Nephron (organoid): ENCODE measurements at regions not wholly inside any gene's neighbourhood (a gene's known extent, or its start where the extent isn't known, plus 50 kb on each side); places are given as distances from the start of the nearest gene placed in this dataset.

ENCODE experiments used
- H3K27ac Mint-ChIP-seq, 3 experiments: 2 replicates each; pipeline ENCODE4 v1.8.0; 2020; ENCODE audit warnings: mixed read lengths in 3 of 3, mild to moderate bottlenecking in 2 of 3, moderate library complexity in 1 of 3
- H3K27me3 Mint-ChIP-seq: 2 replicates; pipeline ENCODE4 v1.8.0; 2021; ENCODE audit warnings: low read depth, mild to moderate bottlenecking, moderate library complexity, mixed read lengths
- H3K36me3 Mint-ChIP-seq: 2 replicates; pipeline ENCODE4 v1.8.0; 2020; ENCODE audit warnings: low read depth, mixed read lengths
- H3K4me1 Mint-ChIP-seq: 2 replicates; pipeline ENCODE4 v1.8.0; 2020; ENCODE audit warnings: mixed read lengths
- H3K4me3 Mint-ChIP-seq, 3 experiments: 2 replicates each; pipeline ENCODE4 v1.8.0; 2020; ENCODE audit warnings: mild to moderate bottlenecking in 3 of 3, mixed read lengths in 3 of 3, moderate library complexity in 2 of 3
- H3K9me3 Mint-ChIP-seq: 2 replicates; pipeline ENCODE4 v1.8.0; 2020; ENCODE audit warnings: mixed read lengths
- CTCF ChIP-seq, 3 experiments: fragments of 200-600 bp; sonication (generic); IDR thresholded peaks; one replicate each; pipeline ENCODE4 v1.5.0; 2021; ENCODE audit warnings: antibody characterized with exemption in 3 of 3; ENCODE audit not compliant: unreplicated experiment in 3 of 3

DNA sequence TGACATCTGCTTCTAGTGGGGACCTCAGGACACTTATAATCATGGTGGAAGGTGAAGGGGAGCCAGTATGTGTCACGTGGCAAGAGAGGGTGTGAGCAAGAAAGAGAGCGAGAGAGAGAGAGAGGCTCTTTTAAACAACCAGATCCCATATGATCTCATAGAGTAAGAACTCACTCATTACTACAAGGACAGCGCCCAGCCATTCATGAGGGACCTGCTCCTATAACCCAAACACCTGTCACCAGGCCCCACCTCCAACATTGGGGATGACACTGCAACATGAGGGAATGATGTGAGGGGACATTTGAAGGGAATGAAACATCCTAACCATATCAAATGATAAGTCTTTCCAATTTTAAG is 427.5 kb downstream of the EFNA5 start:
- Mint-ChIP-seq H3K36me3 (no peaks in the 10 kb centered on the region), H3K9me3 (no peaks in the 10 kb centered on the region), H3K4me1 (no peaks in the 10 kb centered on the region), H3K27me3 (peaks cover 4% of the 10 kb centered on the region), H3K27ac (no peak overlapping the region), H3K4me3 (no peak overlapping the region)
- no peak for TF ChIP-seq CTCF (IDR thresholded peaks at IDR 0.05; ENCODE audit: unreplicated experiment in 3 of 3)

- Mint-ChIP-seq H3K4me3 (no peak overlapping the region), H3K36me3 (no peaks in the 10 kb centered on the region), H3K9me3 (no peaks in the 10 kb centered on the region), H3K27ac (no peak overlapping the region), H3K4me1 (no peaks in the 10 kb centered on the region), H3K27me3 (peaks cover 4% of the 10 kb centered on the region)
- no peak for TF ChIP-seq CTCF (IDR thresholded peaks at IDR 0.05; ENCODE audit: unreplicated experiment in 3 of 3)
Measured at GRCh38 chr5:107242411-107243219, 428.1 kb downstream of the EFNA5 start.

DNA sequence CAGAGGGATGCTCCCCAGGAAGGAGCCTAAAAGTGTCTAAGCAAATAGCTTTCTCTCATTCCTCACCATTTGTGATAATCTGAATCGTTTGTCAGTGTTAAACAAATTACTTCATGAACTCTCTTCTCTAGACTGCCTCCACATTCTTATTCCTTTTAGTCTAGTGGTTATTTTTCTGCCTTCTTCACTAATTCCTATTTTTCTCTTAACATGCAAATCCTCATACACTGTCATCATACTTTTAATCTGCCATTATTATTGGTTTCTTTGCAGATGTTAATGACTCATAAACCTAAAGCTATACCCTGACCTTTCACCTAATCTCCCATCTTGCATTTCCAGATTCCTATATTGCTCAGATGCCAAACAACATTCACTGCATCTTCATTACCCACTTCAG is 428.9 kb downstream of the EFNA5 start:
- Mint-ChIP-seq H3K27me3 (peaks cover 4% of the 10 kb centered on the region), H3K9me3 (no peaks in the 10 kb centered on the region), H3K27ac (no peak overlapping the region), H3K4me3 (no peak overlapping the region), H3K36me3 (no peaks in the 10 kb centered on the region), H3K4me1 (no peaks in the 10 kb centered on the region)
- no peak for TF ChIP-seq CTCF (IDR thresholded peaks at IDR 0.05; ENCODE audit: unreplicated experiment in 3 of 3)

GRCh38 chr5:107235167-107235566 is 435.6 kb downstream of the EFNA5 start:
- H3K36me3 Mint-ChIP-seq: no peaks in the 10 kb centered on the region
- H3K4me3 Mint-ChIP-seq: no peak overlapping the region
- no peak overlapping the region for H3K27ac Mint-ChIP-seq
- H3K27me3 Mint-ChIP-seq: no peaks in the 10 kb centered on the region
- no peaks in the 10 kb centered on the region for H3K9me3 Mint-ChIP-seq
- no peak for TF ChIP-seq CTCF (IDR thresholded peaks at IDR 0.05; ENCODE audit: unreplicated experiment in 3 of 3)
- H3K4me1 Mint-ChIP-seq: no peaks in the 10 kb centered on the region

DNA sequence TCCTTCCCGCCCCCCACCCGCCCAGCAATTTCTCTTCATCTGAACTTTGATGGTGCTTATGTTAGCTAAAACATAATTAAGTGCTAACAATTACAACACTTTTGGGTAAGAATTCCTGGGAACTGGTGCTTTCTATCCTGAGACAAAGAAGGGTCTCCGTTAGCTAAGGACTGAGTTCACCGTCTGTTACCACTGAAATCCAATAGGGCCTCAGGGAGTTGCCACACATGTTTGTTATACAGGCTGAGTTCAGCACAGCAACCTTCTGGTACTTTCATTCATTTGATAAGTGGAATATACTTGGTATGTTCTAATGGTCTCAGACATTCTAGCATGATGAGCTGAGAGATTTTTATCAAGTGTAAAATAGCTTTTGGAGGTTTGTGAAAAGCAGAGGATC is 437.9 kb downstream of the EFNA5 start:
- Mint-ChIP-seq H3K27ac (no peak overlapping the region), H3K36me3 (no peaks in the 10 kb centered on the region), H3K27me3 (peaks cover 3% of the 10 kb centered on the region), H3K9me3 (no peaks in the 10 kb centered on the region), H3K4me3 (no peak overlapping the region), H3K4me1 (no peaks in the 10 kb centered on the region)
- no peak for TF ChIP-seq CTCF (IDR thresholded peaks at IDR 0.05; ENCODE audit: unreplicated experiment in 3 of 3)

- H3K4me3 Mint-ChIP-seq: no peak overlapping the region
- H3K27ac Mint-ChIP-seq: no peak overlapping the region
- H3K9me3 Mint-ChIP-seq: no peaks in the 10 kb centered on the region
- no peaks in the 10 kb centered on the region for H3K4me1 Mint-ChIP-seq
- H3K36me3 Mint-ChIP-seq: no peaks in the 10 kb centered on the region
- peaks cover 3% of the 10 kb centered on the region for H3K27me3 Mint-ChIP-seq
- no peak for TF ChIP-seq CTCF (IDR thresholded peaks at IDR 0.05; ENCODE audit: unreplicated experiment in 3 of 3)
Measured at GRCh38 chr5:107232293-107232692, 438.4 kb downstream of the EFNA5 start.
